ENCODE measurements at regions not wholly inside any gene's neighbourhood (a gene's known extent, or its start where the extent isn't known, plus 50 kb on each side); places are given as distances from the start of the nearest gene placed in this dataset.

- TF ChIP-seq CTCF (IDR thresholded peaks at IDR 0.05) (no peak), POLR2A (IDR thresholded peaks at IDR 0.05) (no peak), POLR2AphosphoS5 (IDR thresholded peaks at IDR 0.05) (no peak)
Measured at GRCh38 chr1:30329802-30330557, 393.4 kb downstream of the MATN1 start.

All from upper lobe of left lung (tissue), 4 donors.